SU-DHL-6 (cell line): ENCODE measurements at regions not wholly inside any gene's neighbourhood (a gene's known extent, or its start where the extent isn't known, plus 50 kb on each side); places are given as distances from the start of the nearest gene placed in this dataset.

Source experiments
- H2AFZ ChIP-seq: fragments of 200-600 bp; sonication (generic); 2 replicates; pipeline ENCODE4 v1.6.1; 2014; ENCODE audit warnings: low read depth, mild to moderate bottlenecking, moderate library complexity, mixed read lengths, antibody characterized with exemption, low read length; ENCODE audit not compliant: severe bottlenecking
- H3F3A ChIP-seq: fragments of 200-600 bp; shearing (Covaris generic); 2 replicates; pipeline ENCODE4 v1.6.0; 2016; ENCODE audit warnings: antibody characterized with exemption, mild to moderate bottlenecking; ENCODE audit not compliant: insufficient read depth
- H3K27ac ChIP-seq: fragments of 200-600 bp; sonication (generic); 2 replicates; pipeline ENCODE4 v1.5.1; 2016; ENCODE audit warnings: low read depth, mild to moderate bottlenecking, low read length, moderate library complexity, mixed read lengths
- H3K27me3 ChIP-seq: fragments of 200-600 bp; sonication (generic), shearing (Covaris generic); 2 replicates; pipeline ENCODE4 v1.6.0; 2014; ENCODE audit warnings: mild to moderate bottlenecking, low read length
- H3K36me3 ChIP-seq: fragments of 200-600 bp; sonication (generic); 2 replicates; pipeline ENCODE4 v1.6.1; 2014; ENCODE audit warnings: mild to moderate bottlenecking, low read length, mixed read lengths
- H3K4me2 ChIP-seq: fragments of 300-600, 200-600 bp; shearing (Covaris generic), sonication (generic); 2 replicates; pipeline ENCODE4 v1.6.0; 2014; ENCODE audit warnings: low read length, low read depth, mild to moderate bottlenecking; ENCODE audit not compliant: poor library complexity, severe bottlenecking
- H3K4me3 ChIP-seq: fragments of 200-600 bp; sonication (generic); 2 replicates; pipeline ENCODE4 v1.5.1; 2014; ENCODE audit warnings: antibody characterized with exemption, low read length, mild to moderate bottlenecking, mixed read lengths; ENCODE audit not compliant: insufficient read depth, poor library complexity, severe bottlenecking
- H3K79me2 ChIP-seq: fragments of 200-600 bp; sonication (generic); 2 replicates; pipeline ENCODE4 v1.6.1; 2014; ENCODE audit warnings: mild to moderate bottlenecking, low read length, moderate library complexity; ENCODE audit not compliant: insufficient read depth
- H3K9ac ChIP-seq: fragments of 200-600 bp; sonication (generic); 2 replicates; pipeline ENCODE4 v1.7.0; 2014; ENCODE audit warnings: mild to moderate bottlenecking, low read length
- H3K9me2 ChIP-seq: fragments of 200-600 bp; sonication (generic); replicated peaks from 2 replicates; pipeline ENCODE4 v1.6.1; 2014; ENCODE audit warnings: low read length; ENCODE audit not compliant: insufficient read depth
- H3K9me3 ChIP-seq: fragments of 200-600 bp; sonication (generic); 2 replicates; pipeline ENCODE4 v1.6.1; 2014; ENCODE audit warnings: low read length, mixed read lengths; ENCODE audit not compliant: insufficient read depth
- H4K20me1 ChIP-seq: fragments of 200-600 bp; sonication (generic); 2 replicates; pipeline ENCODE4 v1.6.1; 2014; ENCODE audit warnings: low read depth, mild to moderate bottlenecking, antibody characterized with exemption, low read length, moderate library complexity, mixed read lengths
- EZH2phosphoT487 ChIP-seq: fragments of 200-600 bp; sonication (generic), shearing (Covaris generic); conservative IDR thresholded peaks from 2 replicates; pipeline ENCODE4 v1.6.1; 2018; ENCODE audit warnings: mild to moderate bottlenecking, antibody characterized with exemption, low read length, moderate library complexity, mixed read lengths
- TF ChIP-seq, protein P1 (sequence below): fragments of 200-600 bp; sonication (generic); IDR thresholded peaks from one replicate; pipeline ENCODE4 v1.5.1; 2017; ENCODE audit warnings: antibody characterized with exemption, mild to moderate bottlenecking, low read length, moderate library complexity; ENCODE audit not compliant: insufficient read depth, poor library complexity, severe bottlenecking

DNA sequence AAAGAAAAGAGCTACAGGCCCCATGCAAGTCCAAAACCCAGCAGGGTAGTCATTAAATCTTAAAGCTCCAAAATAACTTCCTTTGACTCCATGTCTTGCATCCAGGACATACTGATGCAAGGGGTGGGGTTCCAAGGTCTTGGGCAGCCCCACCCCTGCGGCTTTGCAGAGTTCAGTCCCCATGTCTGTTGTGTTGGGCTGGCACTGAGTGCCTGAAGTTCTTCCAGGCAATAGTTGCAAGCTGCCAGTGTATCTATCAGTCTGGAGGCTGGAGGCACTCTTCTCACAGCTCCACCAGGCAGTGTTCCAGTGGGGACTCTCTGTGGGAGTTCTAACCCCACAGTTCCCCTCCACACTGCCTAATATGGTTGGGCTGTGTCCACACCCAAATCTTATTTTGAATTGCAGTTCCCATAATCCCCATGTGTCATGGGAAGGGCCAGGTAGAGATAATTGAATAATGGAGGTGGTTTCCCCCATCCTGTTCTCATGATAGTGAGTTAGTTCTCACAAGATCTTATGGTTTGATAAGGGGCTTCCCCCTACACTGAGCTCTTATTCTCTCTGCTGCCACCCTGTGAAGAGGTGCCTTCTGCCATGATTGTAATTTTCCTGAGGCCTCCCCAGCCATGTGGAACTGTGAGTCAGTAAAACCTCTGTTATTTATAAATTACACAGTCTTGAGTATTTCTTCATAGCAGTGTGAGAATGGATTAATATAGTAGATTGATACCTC is 237.5 kb upstream of the ADRA1B start:
- H3F3A ChIP-seq: no peaks in the 10 kb centered on the region
- H2AFZ ChIP-seq: no peak overlapping the region
- no peaks in the 10 kb centered on the region for H4K20me1 ChIP-seq
- no peaks in the 10 kb centered on the region for H3K9me2 ChIP-seq
- H3K79me2 ChIP-seq: no peaks in the 10 kb centered on the region
- no peak overlapping the region for H3K4me2 ChIP-seq
- H3K4me3 ChIP-seq: no peak overlapping the region
- H3K27ac ChIP-seq: no peak overlapping the region
- no peak overlapping the region for H3K9ac ChIP-seq
- no peak for TF ChIP-seq EZH2phosphoT487
- TF ChIP-seq, protein P1, sequence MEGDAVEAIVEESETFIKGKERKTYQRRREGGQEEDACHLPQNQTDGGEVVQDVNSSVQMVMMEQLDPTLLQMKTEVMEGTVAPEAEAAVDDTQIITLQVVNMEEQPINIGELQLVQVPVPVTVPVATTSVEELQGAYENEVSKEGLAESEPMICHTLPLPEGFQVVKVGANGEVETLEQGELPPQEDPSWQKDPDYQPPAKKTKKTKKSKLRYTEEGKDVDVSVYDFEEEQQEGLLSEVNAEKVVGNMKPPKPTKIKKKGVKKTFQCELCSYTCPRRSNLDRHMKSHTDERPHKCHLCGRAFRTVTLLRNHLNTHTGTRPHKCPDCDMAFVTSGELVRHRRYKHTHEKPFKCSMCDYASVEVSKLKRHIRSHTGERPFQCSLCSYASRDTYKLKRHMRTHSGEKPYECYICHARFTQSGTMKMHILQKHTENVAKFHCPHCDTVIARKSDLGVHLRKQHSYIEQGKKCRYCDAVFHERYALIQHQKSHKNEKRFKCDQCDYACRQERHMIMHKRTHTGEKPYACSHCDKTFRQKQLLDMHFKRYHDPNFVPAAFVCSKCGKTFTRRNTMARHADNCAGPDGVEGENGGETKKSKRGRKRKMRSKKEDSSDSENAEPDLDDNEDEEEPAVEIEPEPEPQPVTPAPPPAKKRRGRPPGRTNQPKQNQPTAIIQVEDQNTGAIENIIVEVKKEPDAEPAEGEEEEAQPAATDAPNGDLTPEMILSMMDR: no peak
- H3K9me3 ChIP-seq: 0 out of 2 replicates have a peak, but pooled peaks cover 5% of the 10 kb centered on the region
- H3K36me3 ChIP-seq: no peaks in the 10 kb centered on the region
- no peaks in the 10 kb centered on the region for H3K27me3 ChIP-seq

DNA sequence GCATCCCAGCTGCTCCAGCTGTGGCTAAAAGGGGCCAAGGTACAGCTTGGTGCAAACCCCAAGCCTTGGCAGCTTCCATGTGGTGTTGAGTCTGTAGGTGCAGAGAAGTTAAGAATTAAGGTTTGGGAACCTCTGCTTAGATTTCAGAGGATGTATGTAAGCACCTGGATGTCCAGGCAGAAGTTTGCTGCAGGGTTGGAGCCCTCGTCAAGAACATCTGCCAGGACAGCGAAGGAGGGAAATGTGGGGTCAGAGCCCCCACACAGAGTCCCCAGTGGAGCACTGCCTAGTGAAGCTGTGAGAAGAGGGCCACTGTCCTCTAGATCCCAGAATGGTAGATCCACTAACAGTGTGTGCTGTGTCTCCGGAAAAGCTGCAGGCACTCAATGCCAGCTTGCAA is 236.2 kb upstream of the ADRA1B start:
- 0 out of 2 replicates have a peak, but pooled peaks cover 5% of the 10 kb centered on the region for H3K9me3 ChIP-seq
- H3K4me3 ChIP-seq: no peak overlapping the region
- H2AFZ ChIP-seq: no peak overlapping the region
- H3K4me2 ChIP-seq: no peak overlapping the region
- no peaks in the 10 kb centered on the region for H3K79me2 ChIP-seq
- no peaks in the 10 kb centered on the region for H3K27me3 ChIP-seq
- H3K27ac ChIP-seq: no peak overlapping the region
- H4K20me1 ChIP-seq: no peaks in the 10 kb centered on the region
- H3K36me3 ChIP-seq: no peaks in the 10 kb centered on the region
- no peaks in the 10 kb centered on the region for H3K9me2 ChIP-seq
- H3K9ac ChIP-seq: no peak overlapping the region
- TF ChIP-seq EZH2phosphoT487: no peak
- TF ChIP-seq, protein P1: no peak
- H3F3A ChIP-seq: no peaks in the 10 kb centered on the region

DNA sequence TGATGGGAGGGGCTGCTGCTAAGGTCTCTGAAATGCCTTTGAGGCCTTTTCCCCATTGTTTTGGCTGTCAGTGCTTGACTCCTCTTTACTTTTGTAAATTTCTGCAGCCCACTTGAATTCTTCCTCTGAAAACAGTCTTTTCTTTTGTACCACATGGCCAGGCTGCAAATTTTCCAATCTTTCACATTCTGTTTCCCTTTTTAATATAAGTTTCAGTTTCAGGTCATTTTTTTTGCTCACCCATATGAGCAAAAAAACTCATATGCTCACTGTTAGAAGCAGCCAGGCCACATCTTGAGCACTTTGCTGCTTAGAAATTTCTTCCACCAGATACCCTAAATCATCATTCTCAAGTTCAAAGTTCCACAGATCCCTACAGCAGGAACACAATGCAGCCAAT is 234.6 kb upstream of the ADRA1B start:
- Histone ChIP-seq H3K4me3 (no peak overlapping the region), H2AFZ (no peak overlapping the region), H3K27ac (no peak overlapping the region), H3K36me3 (no peaks in the 10 kb centered on the region), H3K9ac (no peak overlapping the region), H4K20me1 (no peaks in the 10 kb centered on the region), H3K9me2 (no peaks in the 10 kb centered on the region), H3F3A (no peaks in the 10 kb centered on the region), H3K9me3 (0 out of 2 replicates have a peak, but pooled peaks cover 5% of the 10 kb centered on the region), H3K27me3 (no peaks in the 10 kb centered on the region), H3K79me2 (no peaks in the 10 kb centered on the region), H3K4me2 (no peak overlapping the region)
- TF ChIP-seq, protein P1: no peak
- no peak for TF ChIP-seq EZH2phosphoT487
